Astrocyte (in vitro differentiated cells and primary cell): ENCODE measurements at regions not wholly inside any gene's neighbourhood (a gene's known extent, or its start where the extent isn't known, plus 50 kb on each side); places are given as distances from the start of the nearest gene placed in this dataset.
"Not testable (repeated sequence)": the region's sequence is repeated elsewhere in the genome, so short reads cannot be mapped to it uniquely, and the experiment has no call there.

ENCODE experiments used
- DNase-seq: peaks from one replicate; pipeline ENCODE4 v3.0.0-alpha.2; 2010; ENCODE audit warnings: low read depth
- FAIRE-seq: peaks from 2 replicates; lab custom pipeline; 2011; peaks lifted over from hg19 to GRCh38; lab: Jason Lieb, UNC
- H2AFZ ChIP-seq: 2 replicates; pipeline ENCODE4 v1.6.0; 2012; ENCODE audit warnings: low read depth, low read length, inconsistent platforms
- H3K27ac ChIP-seq: 2 replicates; pipeline ENCODE4 v1.5.1; 2011; ENCODE audit warnings: low read depth, low read length, inconsistent platforms
- H3K27me3 ChIP-seq: 2 replicates; pipeline ENCODE4 v1.6.0; 2011; ENCODE audit warnings: low read length, inconsistent platforms; ENCODE audit not compliant: insufficient read depth
- H3K36me3 ChIP-seq: 2 replicates; pipeline ENCODE4 v1.5.1; 2011; ENCODE audit warnings: low read length, inconsistent platforms; ENCODE audit not compliant: insufficient read depth
- H3K4me1 ChIP-seq: 2 replicates; pipeline ENCODE4 v1.5.1; 2011; ENCODE audit warnings: low read length, inconsistent platforms; ENCODE audit not compliant: insufficient read depth
- H3K4me2 ChIP-seq: 2 replicates; pipeline ENCODE4 v1.6.0; 2012; ENCODE audit warnings: low read length, inconsistent platforms
- H3K4me3 ChIP-seq: 2 replicates; pipeline ENCODE4 v1.5.1; 2011; ENCODE audit warnings: low read depth, mild to moderate bottlenecking, low read length, inconsistent platforms; ENCODE audit not compliant: insufficient read depth
- H3K79me2 ChIP-seq: 2 replicates; pipeline ENCODE4 v1.6.0; 2012; ENCODE audit warnings: mild to moderate bottlenecking, low read length, inconsistent platforms; ENCODE audit not compliant: insufficient read depth
- H3K9ac ChIP-seq: 2 replicates; pipeline ENCODE4 v1.6.0; 2012; ENCODE audit warnings: mild to moderate bottlenecking, low read length, inconsistent platforms
- H3K9me3 ChIP-seq: 2 replicates; pipeline ENCODE4 v1.5.1; 2012; ENCODE audit warnings: low read depth, mild to moderate bottlenecking, low read length, inconsistent platforms; ENCODE audit not compliant: insufficient read depth
- H4K20me1 ChIP-seq: 2 replicates; pipeline ENCODE4 v1.6.0; 2012; ENCODE audit warnings: low read length, inconsistent platforms; ENCODE audit not compliant: insufficient read depth
- H3K27ac Mint-ChIP-seq: one replicate; pipeline ENCODE4 v1.8.0; 2021; ENCODE audit warnings: mild to moderate bottlenecking, mixed read lengths; ENCODE audit not compliant: unreplicated experiment
- H3K27me3 Mint-ChIP-seq: one replicate; pipeline ENCODE4 v1.8.0; 2021; ENCODE audit warnings: low read depth, mixed read lengths; ENCODE audit not compliant: unreplicated experiment
- H3K36me3 Mint-ChIP-seq: one replicate; pipeline ENCODE4 v1.8.0; 2021; ENCODE audit warnings: low read depth, mixed read lengths; ENCODE audit not compliant: unreplicated experiment
- H3K4me1 Mint-ChIP-seq: one replicate; pipeline ENCODE4 v1.8.0; 2021; ENCODE audit warnings: low read depth, mixed read lengths; ENCODE audit not compliant: unreplicated experiment
- H3K4me3 Mint-ChIP-seq: one replicate; pipeline ENCODE4 v1.8.0; 2021; ENCODE audit warnings: mild to moderate bottlenecking, moderate library complexity, mixed read lengths; ENCODE audit not compliant: unreplicated experiment
- H3K9me3 Mint-ChIP-seq: one replicate; pipeline ENCODE4 v1.8.0; 2021; ENCODE audit warnings: mild to moderate bottlenecking, mixed read lengths; ENCODE audit not compliant: unreplicated experiment
- EZH2 ChIP-seq: IDR thresholded peaks from 2 replicates; pipeline ENCODE4 v1.6.1; 2012; ENCODE audit warnings: mild to moderate bottlenecking, low read length, inconsistent platforms; ENCODE audit not compliant: insufficient read depth
- TF ChIP-seq, protein P1 (sequence below): IDR thresholded peaks from 2 replicates; pipeline ENCODE4 v1.5.1; 2011; ENCODE audit warnings: low read depth, mild to moderate bottlenecking, inconsistent platforms, low read length, moderate library complexity; ENCODE audit not compliant: insufficient read depth

DNA sequence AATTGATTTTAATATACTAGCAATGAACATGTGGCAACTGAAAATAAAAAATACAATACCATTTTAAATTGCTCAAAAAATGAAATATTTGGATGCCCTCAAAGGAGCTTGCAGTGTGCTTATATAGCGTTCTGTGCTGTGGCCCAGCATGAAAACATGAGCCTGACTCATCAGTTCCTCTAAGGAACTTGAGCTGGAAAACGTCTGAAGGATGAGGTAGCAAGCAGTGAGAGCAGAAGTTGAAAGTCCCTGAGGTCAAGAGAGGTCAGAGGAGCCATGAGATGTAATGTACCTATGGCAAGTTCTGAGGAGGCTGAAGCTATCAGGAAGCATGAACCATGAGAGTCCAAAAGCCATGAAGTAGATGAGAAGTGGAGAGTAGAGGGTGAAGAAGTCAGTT, 59.7 kb downstream of the HMGB3 start:
- H3K9ac ChIP-seq, result no peak overlapping the region
- no peak overlapping the region for H3K4me3 ChIP-seq
- DNase-seq, result no peak
- no peak for FAIRE-seq
- no peaks in the 10 kb centered on the region for H3K4me1 ChIP-seq
- Mint-ChIP-seq H3K9me3 (no peaks in the 10 kb centered on the region), H3K27me3 (peaks cover 2% of the 10 kb centered on the region), H3K4me1 (no peaks in the 10 kb centered on the region), H3K27ac (no peak overlapping the region), H3K4me3 (no peak overlapping the region), H3K36me3 (no peaks in the 10 kb centered on the region)
- H3K4me2 ChIP-seq, result no peak overlapping the region
- H3K9me3 ChIP-seq, result no peaks in the 10 kb centered on the region
- no peak overlapping the region for H3K27ac ChIP-seq
- no peaks in the 10 kb centered on the region for H3K79me2 ChIP-seq
- H4K20me1 ChIP-seq, result no peaks in the 10 kb centered on the region
- TF ChIP-seq, protein P1, sequence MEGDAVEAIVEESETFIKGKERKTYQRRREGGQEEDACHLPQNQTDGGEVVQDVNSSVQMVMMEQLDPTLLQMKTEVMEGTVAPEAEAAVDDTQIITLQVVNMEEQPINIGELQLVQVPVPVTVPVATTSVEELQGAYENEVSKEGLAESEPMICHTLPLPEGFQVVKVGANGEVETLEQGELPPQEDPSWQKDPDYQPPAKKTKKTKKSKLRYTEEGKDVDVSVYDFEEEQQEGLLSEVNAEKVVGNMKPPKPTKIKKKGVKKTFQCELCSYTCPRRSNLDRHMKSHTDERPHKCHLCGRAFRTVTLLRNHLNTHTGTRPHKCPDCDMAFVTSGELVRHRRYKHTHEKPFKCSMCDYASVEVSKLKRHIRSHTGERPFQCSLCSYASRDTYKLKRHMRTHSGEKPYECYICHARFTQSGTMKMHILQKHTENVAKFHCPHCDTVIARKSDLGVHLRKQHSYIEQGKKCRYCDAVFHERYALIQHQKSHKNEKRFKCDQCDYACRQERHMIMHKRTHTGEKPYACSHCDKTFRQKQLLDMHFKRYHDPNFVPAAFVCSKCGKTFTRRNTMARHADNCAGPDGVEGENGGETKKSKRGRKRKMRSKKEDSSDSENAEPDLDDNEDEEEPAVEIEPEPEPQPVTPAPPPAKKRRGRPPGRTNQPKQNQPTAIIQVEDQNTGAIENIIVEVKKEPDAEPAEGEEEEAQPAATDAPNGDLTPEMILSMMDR, result no peak
- no peak for TF ChIP-seq EZH2
- no peak overlapping the region for H2AFZ ChIP-seq
- no peaks in the 10 kb centered on the region for H3K27me3 ChIP-seq
- no peaks in the 10 kb centered on the region for H3K36me3 ChIP-seq

GRCh38 chrX:151066373-151066772, 83.2 kb downstream of the HMGB3 start:
- H3K4me2 ChIP-seq, FAIRE-seq, H3K36me3 Mint-ChIP-seq, DNase-seq, H3K4me1 ChIP-seq, H3K79me2 ChIP-seq, H3K9me3 ChIP-seq, H3K9me3 Mint-ChIP-seq, H3K36me3 ChIP-seq, H3K4me3 Mint-ChIP-seq, H3K27me3 Mint-ChIP-seq, H2AFZ ChIP-seq, H4K20me1 ChIP-seq, H3K4me1 Mint-ChIP-seq, H3K9ac ChIP-seq, H3K27ac ChIP-seq, H3K27me3 ChIP-seq, H3K27ac Mint-ChIP-seq, H3K4me3 ChIP-seq: not testable (repeated sequence)

DNA sequence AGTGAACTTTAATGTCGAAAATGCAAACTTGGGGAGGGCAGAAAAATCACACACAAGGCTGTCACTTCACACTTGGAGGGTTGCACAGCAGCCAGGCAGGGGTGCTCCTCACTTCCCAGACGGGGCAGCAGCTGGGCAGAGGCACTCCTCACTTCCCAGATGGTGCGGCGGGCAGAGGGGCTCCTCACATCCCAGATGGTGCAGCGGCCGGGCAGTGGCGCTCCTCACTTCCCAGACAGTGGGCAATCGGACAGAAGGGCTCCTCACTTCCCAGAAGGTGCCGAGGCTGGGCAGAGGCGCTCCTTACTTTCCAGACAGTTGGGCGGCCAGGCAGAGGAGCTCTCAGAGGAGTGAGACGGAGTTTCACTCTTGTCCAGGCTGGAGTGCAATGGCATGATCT, 90.6 kb downstream of the HMGB3 start:
- no peak overlapping the region for H3K4me3 Mint-ChIP-seq
- no peak overlapping the region for H3K4me2 ChIP-seq
- no peaks in the 10 kb centered on the region for H3K4me1 Mint-ChIP-seq
- no peaks in the 10 kb centered on the region for H4K20me1 ChIP-seq
- peaks cover 4% of the 10 kb centered on the region for H3K27me3 Mint-ChIP-seq
- no peaks in the 10 kb centered on the region for H3K4me1 ChIP-seq
- H3K4me3 ChIP-seq, result no peak overlapping the region
- no peak for TF ChIP-seq EZH2
- TF ChIP-seq, protein P1, result no peak
- no peaks in the 10 kb centered on the region for H3K9me3 ChIP-seq
- H3K9ac ChIP-seq, result no peak overlapping the region
- no peak overlapping the region for H2AFZ ChIP-seq
- H3K27ac Mint-ChIP-seq, result no peak overlapping the region
- no peak overlapping the region for H3K27ac ChIP-seq
- no peaks in the 10 kb centered on the region for H3K27me3 ChIP-seq
- FAIRE-seq (no peak), DNase-seq (no peak)
- H3K36me3 ChIP-seq, result no peaks in the 10 kb centered on the region
- H3K36me3 Mint-ChIP-seq, result no peaks in the 10 kb centered on the region
- no peaks in the 10 kb centered on the region for H3K9me3 Mint-ChIP-seq
- no peaks in the 10 kb centered on the region for H3K79me2 ChIP-seq
